GM23338 (cell line): ENCODE measurements at regions not wholly inside any gene's neighbourhood (a gene's known extent, or its start where the extent isn't known, plus 50 kb on each side); places are given as distances from the start of the nearest gene placed in this dataset.

Source experiments
- CTCF ChIP-seq, 2 experiments: fragments of 200-600 bp in 1 of 2; sonication (generic) in 1 of 2; conservative IDR thresholded peaks; 2 replicates each; pipeline versions ENCODE4 v1.5.1 to v1.6.1; 2016 to 2017; ENCODE audit warnings: antibody characterized with exemption in 2 of 2, low read depth in 2 of 2, mild to moderate bottlenecking in 2 of 2, moderate library complexity in 1 of 2
- EZH2 ChIP-seq: fragments of 200-600 bp; sonication (generic); IDR thresholded peaks from one replicate; pipeline ENCODE4 v1.8.0; 2017; ENCODE audit warnings: antibody characterized with exemption, mild to moderate bottlenecking, low read depth; ENCODE audit not compliant: unreplicated experiment
- NANOG ChIP-seq: IDR thresholded peaks from 2 replicates; pipeline ENCODE4 v1.6.1; 2016; ENCODE audit warnings: antibody characterized with exemption, borderline replicate concordance
- POLR2AphosphoS5 ChIP-seq: IDR thresholded peaks from 2 replicates; pipeline ENCODE4 v1.6.1; 2016; ENCODE audit warnings: antibody characterized with exemption, low read depth
- TF ChIP-seq, protein P1 (sequence below): IDR thresholded peaks from one replicate; pipeline ENCODE4 v1.6.1; 2018; ENCODE audit warnings: antibody characterized with exemption; ENCODE audit not compliant: unreplicated experiment

GRCh38 chr2:163253621-163254285 is 415.2 kb upstream of the KCNH7 start:
- TF ChIP-seq EZH2 (no peak), NANOG (no peak), POLR2AphosphoS5 (no peak), CTCF (conservative IDR thresholded peaks at IDR 0.05; ENCODE audit: low read depth in 2 of 2) (no peak)
- TF ChIP-seq, protein P1, sequence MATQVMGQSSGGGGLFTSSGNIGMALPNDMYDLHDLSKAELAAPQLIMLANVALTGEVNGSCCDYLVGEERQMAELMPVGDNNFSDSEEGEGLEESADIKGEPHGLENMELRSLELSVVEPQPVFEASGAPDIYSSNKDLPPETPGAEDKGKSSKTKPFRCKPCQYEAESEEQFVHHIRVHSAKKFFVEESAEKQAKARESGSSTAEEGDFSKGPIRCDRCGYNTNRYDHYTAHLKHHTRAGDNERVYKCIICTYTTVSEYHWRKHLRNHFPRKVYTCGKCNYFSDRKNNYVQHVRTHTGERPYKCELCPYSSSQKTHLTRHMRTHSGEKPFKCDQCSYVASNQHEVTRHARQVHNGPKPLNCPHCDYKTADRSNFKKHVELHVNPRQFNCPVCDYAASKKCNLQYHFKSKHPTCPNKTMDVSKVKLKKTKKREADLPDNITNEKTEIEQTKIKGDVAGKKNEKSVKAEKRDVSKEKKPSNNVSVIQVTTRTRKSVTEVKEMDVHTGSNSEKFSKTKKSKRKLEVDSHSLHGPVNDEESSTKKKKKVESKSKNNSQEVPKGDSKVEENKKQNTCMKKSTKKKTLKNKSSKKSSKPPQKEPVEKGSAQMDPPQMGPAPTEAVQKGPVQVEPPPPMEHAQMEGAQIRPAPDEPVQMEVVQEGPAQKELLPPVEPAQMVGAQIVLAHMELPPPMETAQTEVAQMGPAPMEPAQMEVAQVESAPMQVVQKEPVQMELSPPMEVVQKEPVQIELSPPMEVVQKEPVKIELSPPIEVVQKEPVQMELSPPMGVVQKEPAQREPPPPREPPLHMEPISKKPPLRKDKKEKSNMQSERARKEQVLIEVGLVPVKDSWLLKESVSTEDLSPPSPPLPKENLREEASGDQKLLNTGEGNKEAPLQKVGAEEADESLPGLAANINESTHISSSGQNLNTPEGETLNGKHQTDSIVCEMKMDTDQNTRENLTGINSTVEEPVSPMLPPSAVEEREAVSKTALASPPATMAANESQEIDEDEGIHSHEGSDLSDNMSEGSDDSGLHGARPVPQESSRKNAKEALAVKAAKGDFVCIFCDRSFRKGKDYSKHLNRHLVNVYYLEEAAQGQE = no peak
